ENCODE measurements at regions not wholly inside any gene's neighbourhood (a gene's known extent, or its start where the extent isn't known, plus 50 kb on each side); places are given as distances from the start of the nearest gene placed in this dataset.
"Not testable (repeated sequence)": the region's sequence is repeated elsewhere in the genome, so short reads cannot be mapped to it uniquely, and the experiment has no call there.

DNA sequence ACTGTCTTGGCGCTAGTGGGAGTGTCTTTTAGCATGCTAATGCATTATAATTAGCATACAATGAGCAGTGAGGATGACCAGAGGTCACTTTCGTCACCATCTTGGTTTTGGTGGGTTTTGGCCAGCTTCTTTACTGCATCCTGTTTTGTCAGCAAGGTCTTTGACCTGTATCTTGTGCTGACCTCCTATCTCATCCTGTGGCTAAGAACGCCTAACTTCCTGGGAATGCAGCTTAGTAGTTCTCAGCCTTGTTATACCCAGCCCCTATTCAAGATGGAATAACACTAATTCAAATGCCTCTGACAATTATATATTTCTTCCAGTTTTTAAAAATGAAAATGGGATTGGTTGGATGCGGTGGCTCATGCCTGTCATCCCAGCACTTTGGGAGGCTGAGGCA lies 92.0 kb upstream of the TMTC4 start:
- not testable (repeated sequence) for DNase-seq (ENCODE audit: low read depth, low spot score)

DNA sequence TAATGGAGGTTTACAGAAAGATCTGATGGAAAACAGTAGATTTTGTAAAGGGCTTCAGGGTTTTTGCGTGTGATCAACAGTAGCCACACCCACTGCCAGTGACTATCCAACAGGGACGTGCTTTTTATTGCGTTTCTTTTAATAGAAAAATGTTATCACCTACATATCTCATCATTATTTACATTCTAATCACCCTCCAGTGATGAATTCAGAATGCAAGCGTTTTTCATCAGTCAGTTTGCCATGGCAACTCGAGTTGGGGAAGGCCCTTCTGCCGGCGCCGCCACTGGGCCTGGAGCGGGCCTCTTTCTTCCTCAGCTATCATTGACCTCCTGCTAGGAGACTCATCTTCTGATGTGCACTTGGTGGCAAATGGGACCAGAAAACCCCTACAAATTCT lies 90.3 kb upstream of the TMTC4 start:
- no peak for DNase-seq (ENCODE audit: low read depth, low spot score)

DNA sequence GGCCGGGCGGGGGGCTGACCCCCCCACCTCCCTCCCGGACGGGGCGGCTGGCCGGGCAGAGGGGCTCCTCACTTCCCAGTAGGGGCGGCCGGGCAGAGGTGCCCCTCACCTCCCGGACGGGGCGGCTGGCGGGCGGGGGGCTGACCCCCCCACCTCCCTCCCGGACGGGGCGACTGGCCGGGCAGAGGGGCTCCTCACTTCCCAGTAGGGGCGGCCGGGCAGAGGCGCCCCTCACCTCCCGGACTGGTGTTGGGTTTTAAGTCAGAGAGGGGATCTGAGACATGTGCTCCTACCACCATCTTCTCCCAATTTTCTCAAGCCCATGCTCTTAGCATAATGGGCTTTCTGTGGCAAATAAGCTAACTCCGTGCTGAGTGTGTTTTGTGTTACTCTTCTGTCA lies 87.5 kb upstream of the TMTC4 start:
- DNase-seq (ENCODE audit: low read depth, low spot score), result not testable (repeated sequence)

DNA sequence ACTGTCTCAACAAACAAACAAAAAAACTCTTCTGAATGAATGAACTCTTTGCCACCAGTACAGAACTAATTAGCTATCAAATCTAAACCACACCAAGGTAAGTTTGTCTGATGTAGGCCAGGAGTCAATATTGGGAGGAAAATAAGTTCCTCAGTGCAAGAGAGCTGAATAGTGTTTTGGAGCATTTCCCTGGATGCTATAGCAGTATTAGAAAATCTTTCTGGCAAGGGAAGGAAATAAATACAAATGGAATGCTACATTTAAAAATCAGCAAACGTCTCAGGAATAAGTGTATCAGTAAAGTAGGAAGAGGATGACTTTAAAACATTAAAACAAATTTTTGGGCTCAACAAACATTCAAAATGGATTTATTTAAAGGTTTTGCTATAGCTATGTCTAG lies 81.3 kb upstream of the TMTC4 start:
- DNase-seq (ENCODE audit: low read depth, low spot score), result no peak

DNA sequence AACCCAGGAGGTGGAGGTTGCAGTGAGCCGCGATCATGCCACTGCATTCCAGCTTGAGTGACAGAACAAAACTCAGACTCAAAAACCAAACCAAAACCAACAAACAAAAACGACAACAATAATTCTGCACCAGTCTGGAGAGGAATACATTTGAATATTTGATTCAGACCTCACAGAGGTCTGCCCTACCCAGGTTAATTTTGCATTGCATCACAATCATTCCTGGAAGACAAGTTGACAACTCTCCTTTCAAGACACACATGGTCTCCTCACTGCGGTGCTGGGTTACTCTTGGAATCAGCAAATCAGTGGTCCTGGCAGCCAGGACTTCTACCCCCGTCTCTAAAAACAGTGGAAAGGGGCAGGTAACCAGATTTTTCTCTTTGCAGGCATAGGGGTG lies 79.9 kb upstream of the TMTC4 start:
- no peak for DNase-seq (ENCODE audit: low read depth, low spot score)

DNA sequence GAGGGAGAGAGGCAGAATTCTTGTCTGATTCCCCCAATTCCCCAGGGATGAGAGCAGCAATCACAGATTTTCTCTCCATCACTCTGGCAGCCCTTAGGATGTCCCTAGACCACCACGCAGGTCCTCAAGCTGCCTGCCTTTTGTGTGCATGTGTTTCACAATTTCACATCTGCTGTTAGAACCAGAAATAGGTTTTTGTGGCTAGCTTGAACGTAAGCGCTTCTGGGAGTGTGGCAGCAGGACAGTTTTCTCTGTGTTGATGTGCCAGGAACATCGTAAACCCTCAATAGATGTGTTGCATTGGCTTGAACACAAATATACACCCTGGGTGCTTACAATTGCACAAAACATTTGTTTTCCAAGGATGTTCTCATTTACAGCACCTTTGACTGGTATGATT lies 78.8 kb upstream of the TMTC4 start:
- DNase-seq (ENCODE audit: low read depth, low spot score), result no peak

DNA sequence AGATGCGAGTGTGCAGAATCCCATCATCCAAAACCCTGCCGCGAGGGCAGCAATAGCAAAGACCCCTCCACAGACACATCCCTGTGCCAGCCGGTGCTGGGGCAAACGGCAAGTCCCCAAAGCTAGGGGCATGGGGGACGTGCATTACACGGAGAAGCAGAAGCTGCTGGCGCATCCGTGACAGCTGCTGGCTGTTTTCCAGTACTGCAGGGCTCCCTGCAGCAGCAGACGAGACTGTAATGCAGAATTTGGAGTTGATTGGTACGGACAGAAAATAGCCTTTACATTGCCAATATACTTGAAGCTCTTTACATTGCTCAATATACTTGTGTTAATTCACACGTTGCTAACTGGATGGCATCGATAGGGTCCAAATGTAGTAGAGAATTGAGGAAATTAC lies 77.2 kb upstream of the TMTC4 start:
- DNase-seq (ENCODE audit: low read depth, low spot score), result no peak

DNA sequence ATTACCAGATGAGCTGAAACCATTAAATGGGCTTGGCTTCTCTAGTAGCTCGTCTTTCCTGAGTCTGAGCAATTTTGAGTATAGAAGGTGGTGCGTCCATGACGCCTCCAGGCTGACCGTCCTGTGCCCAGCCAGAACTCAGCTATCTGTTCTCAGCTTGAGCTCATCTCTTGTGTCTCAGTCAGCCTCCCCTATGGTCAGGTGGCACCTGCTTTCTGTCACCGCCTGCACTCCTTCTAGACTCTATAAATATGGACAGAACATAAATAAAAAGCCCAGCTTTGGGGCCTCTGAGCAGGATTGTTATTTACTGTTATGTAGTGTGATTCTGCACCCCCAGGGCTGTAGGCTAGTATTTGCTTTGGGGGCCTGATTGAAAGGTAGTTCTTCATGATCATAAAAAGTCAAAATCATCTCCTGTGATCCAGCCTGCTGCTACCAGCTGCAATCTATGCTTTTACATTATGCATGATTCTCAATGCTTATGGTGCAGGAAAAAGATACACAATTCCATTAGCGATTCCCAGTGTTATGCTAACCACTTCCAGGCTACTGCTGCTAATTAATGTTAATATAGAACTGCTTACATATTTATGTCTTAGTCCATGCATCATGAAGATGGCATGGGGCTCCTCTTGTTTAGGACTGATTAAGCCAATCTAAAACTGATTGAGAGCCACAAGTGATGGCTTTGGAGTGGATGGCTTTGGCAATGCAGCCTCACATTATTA lies 72.5 kb upstream of the TMTC4 start:
- no peak for DNase-seq (ENCODE audit: low read depth, low spot score)

DNA sequence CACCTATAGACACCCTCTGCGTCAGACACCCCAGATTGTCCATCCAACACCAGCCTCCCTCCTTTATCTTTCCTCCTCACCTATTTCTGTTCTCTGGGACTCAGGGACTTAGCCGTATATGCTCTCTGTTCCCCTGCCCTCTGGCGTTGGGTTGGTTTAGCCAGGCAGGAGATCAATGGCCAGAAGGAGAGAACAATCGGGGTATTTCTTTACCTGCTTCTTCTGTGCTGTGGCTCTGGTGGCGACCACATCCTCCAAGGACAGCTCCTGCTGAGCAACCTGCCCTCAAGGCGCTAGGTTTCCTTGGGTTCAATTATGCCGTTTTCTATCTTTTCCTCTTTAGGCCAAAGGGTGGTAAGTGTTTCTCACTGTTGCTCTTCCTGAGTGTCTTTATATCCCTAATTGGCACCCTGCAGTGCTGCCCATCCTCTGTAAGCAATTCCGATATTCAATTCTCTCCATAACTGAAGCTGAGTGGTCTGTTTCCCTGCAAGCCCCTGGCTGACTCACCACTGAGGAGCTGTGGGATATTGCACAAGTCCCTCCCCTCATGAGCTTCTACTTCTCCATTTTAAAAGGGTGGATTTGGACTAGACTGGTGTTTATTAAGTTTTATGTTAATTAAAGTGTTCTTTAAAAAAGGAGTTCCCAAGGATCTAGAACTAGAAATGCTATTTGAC lies 63.7 kb upstream of the TMTC4 start:
- no peak for DNase-seq (ENCODE audit: low read depth, low spot score)

DNA sequence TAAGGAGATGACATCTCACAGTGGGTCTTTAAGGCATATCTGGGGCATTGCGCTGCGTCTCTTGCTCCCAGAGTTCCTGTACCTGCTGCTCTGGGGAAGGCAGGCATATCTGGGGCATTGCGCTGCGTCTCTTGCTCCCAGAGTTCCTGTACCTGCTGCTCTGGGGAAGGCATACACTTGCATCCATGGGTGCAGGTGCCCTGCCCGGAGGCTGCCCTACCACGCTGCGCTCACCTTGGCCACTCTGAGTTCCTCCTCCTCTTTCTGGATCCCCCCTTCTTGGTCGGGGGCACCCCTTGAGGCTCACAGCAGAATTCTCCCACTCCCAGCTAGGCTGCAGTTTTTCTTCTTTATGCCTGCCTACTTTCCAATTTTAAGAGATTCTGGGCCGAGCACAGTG lies 60.9 kb upstream of the TMTC4 start:
- DNase-seq (ENCODE audit: low read depth, low spot score), result no peak

DNA sequence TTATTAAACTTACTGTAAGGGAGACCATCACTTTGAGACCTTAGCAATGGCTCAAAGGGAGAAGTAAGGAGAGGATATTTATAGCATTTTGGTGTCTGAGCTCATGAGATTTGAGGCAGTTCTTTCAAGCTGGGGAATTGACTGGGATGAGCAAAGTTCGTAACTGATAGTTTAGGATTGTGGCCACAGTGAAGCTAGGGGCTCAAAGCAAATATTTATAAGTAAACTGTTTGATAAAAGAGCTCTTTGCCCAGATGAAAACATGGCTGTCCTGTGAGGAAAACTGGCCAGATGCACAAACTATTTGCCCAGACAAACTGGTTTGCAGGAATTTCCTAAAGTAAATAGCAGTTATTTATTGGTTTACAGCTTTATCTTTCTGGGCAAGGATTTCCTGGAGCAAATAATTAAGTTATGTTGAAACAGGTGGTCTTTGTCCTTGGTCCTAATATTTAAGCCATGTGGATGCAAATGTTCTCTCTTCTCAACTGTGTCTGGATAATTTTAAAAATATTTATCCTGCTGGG lies 59.7 kb upstream of the TMTC4 start:
- DNase-seq (ENCODE audit: low read depth, low spot score), result no peak

DNA sequence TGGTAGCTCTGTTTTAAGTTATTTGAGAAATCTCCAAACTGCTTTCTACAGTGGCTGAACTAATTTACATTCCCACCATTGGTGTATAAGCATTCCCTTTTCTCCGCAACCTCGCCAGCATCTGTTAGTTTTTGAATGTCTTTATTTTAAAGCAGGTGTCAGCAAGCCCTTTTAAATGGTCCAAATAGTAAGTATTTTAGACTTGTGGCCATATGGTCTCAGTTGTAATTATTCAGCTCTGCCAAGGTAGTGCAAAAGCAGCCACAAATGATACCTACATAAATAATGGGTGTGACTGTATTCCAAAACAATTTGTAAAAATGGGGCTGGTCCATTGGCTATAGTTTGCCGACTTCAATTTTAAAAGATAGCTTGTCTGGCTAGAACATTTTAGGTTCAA lies 58.7 kb upstream of the TMTC4 start:
- DNase-seq (ENCODE audit: low read depth, low spot score), result no peak

DNA sequence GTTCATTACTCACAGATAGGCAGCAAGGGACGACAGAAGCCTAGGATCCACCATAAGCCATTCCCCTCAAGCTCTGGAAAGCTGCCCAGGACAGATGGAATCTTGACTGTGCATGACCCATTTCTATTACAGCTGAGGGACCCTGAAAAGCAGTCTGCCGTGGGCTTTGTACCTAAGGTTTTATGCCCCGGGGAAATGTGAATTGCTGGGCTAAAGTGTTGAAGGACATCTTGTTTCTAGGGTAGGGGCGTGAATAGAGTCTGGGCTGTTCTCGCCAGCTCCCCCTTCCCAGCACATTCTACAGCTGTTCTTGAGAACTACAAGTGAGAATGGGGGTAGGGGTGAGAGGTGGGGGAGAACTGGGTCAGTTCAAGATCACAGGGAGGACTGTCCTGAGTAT lies 53.6 kb upstream of the TMTC4 start:
- no peak for DNase-seq (ENCODE audit: low read depth, low spot score)

DNA sequence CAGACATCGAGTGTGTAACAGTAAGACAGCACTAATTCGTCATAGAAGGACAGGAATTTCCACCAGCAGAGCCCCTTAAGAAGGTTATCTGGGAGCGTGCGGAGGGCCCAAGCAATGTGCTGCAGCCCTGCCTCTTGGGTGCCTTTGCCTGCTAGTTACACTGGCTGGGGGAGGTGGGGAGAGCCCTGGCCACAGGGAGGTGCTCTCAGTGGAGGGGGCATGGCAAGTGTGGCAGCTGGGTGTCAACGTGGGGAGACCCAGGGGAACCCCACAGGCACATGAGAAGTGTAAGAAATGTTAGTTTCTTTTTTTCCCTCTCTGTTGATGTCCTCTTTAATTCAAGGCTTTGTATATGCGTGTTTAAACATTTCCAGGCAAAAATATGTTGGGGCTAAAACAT lies 50.9 kb upstream of the TMTC4 start:
- DNase-seq (ENCODE audit: low read depth, low spot score), result no peak

DNA sequence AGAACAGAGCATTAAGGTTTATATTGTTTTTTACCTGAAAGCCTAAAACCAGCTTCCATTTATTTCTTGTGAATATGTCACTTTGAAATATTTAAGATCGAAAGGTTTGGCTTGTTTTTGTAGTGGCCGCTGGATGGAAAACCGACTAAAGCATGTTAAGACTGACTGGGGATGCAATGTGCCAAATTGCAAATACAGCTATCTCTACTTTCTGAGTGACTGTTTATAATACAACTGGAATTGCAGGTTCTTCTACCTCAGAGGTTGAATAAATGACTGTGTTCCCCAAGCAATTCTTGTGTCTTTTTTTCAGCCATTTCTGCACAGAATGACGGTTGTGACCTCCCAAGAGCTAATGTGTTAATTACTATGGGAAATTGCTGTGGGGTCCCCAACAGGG lies 50.0 kb upstream of the TMTC4 start:
- DNase-seq (ENCODE audit: low read depth, low spot score), result no peak

All from astrocyte of the hippocampus (primary cell).